Hepatocyte (in vitro differentiated cells): ENCODE measurements at regions not wholly inside any gene's neighbourhood (a gene's known extent, or its start where the extent isn't known, plus 50 kb on each side); places are given as distances from the start of the nearest gene placed in this dataset.

ENCODE experiments used
- DNase-seq: peaks from one replicate; pipeline ENCODE4 v3.0.0-alpha.2; 2016; ENCODE audit warnings: low spot score
- H2AFZ ChIP-seq: fragments of 200-600 bp; sonication (generic); 2 replicates; pipeline ENCODE4 v1.6.0; 2016; ENCODE audit warnings: antibody characterized with exemption, mild to moderate bottlenecking
- H3K27ac ChIP-seq: fragments of 200-600 bp; sonication (generic); 2 replicates; pipeline ENCODE4 v1.5.1; 2016; ENCODE audit warnings: mild to moderate bottlenecking
- H3K27me3 ChIP-seq: fragments of 200-600 bp; sonication (generic); 2 replicates; pipeline ENCODE4 v1.6.1; 2016
- H3K36me3 ChIP-seq: fragments of 200-600 bp; sonication (generic); replicated peaks from 2 replicates; pipeline ENCODE4 v1.5.1; 2016; ENCODE audit warnings: low read depth; ENCODE audit not compliant: insufficient read depth
- H3K4me1 ChIP-seq: fragments of 200-600 bp; sonication (generic); 2 replicates; pipeline ENCODE4 v1.5.1; 2016; ENCODE audit warnings: mild to moderate bottlenecking, moderate library complexity; ENCODE audit not compliant: insufficient read depth
- H3K4me2 ChIP-seq: fragments of 200-600 bp; sonication (generic); 2 replicates; pipeline ENCODE4 v1.6.0; 2016
- H3K4me3 ChIP-seq: fragments of 200-600 bp; sonication (generic); 2 replicates; pipeline ENCODE4 v1.5.1; 2016; ENCODE audit warnings: mild to moderate bottlenecking
- H3K79me2 ChIP-seq: fragments of 200-600 bp; sonication (generic); 2 replicates; pipeline ENCODE4 v1.6.0; 2017; ENCODE audit warnings: mild to moderate bottlenecking
- H3K9me2 ChIP-seq: fragments of 200-600 bp; sonication (generic); replicated peaks from 2 replicates; pipeline ENCODE4 v1.6.0; 2017; ENCODE audit warnings: mild to moderate bottlenecking; ENCODE audit not compliant: insufficient read depth
- H3K9me3 ChIP-seq: fragments of 200-600 bp; sonication (generic); 2 replicates; pipeline ENCODE4 v1.5.1; 2016; ENCODE audit warnings: low read depth, mild to moderate bottlenecking
- H4K20me1 ChIP-seq: fragments of 200-600 bp; sonication (generic); 2 replicates; pipeline ENCODE4 v1.6.0; 2016; ENCODE audit warnings: mild to moderate bottlenecking; ENCODE audit not compliant: insufficient read depth, poor library complexity, severe bottlenecking
- CTCF ChIP-seq: fragments of 200-600 bp; sonication (generic); IDR thresholded peaks from 2 replicates; pipeline ENCODE4 v1.5.1; 2016; ENCODE audit warnings: antibody characterized with exemption, mild to moderate bottlenecking; ENCODE audit not compliant: poor library complexity
- EZH2 ChIP-seq: fragments of 200-600 bp; sonication (generic); IDR thresholded peaks from 2 replicates; pipeline ENCODE4 v1.6.1; 2016; ENCODE audit warnings: antibody characterized with exemption, mild to moderate bottlenecking, borderline replicate concordance
- EZH2phosphoT487 ChIP-seq: fragments of 200-600 bp; sonication (generic); IDR thresholded peaks from one replicate; pipeline ENCODE4 v1.6.1; 2018; ENCODE audit warnings: antibody characterized with exemption, mild to moderate bottlenecking, low read depth, moderate library complexity; ENCODE audit not compliant: unreplicated experiment, severe bottlenecking
- WGBS: methylation state at CpG from one replicate; pipeline ENCODE4 v1.1.6; 2016; ENCODE audit warnings: low lambda C conversion rate; ENCODE audit errors: missing lambda C conversion rate; 5-methylcytosine and 5-hydroxymethylcytosine counted together

GRCh38 chr7:19988860-19989259, 215.4 kb upstream of the TMEM196 start:
- Histone ChIP-seq H4K20me1 (no peaks in the 10 kb centered on the region), H3K9me2 (no peaks in the 10 kb centered on the region), H3K79me2 (no peaks in the 10 kb centered on the region), H3K27me3 (no peaks in the 10 kb centered on the region), H2AFZ (no peak overlapping the region), H3K4me3 (no peak overlapping the region), H3K4me2 (no peak overlapping the region), H3K4me1 (no peaks in the 10 kb centered on the region), H3K9me3 (no peaks in the 10 kb centered on the region), H3K27ac (no peak overlapping the region), H3K36me3 (no peaks in the 10 kb centered on the region)
- no peak for TF ChIP-seq EZH2
- 78% methylated on average over 2 of the region's 2 CpGs for WGBS
- DNase-seq = no peak

- Histone ChIP-seq H3K4me1 (no peaks in the 10 kb centered on the region), H3K9me3 (no peaks in the 10 kb centered on the region), H3K79me2 (no peaks in the 10 kb centered on the region), H3K4me2 (no peak overlapping the region), H4K20me1 (no peaks in the 10 kb centered on the region), H3K9me2 (no peaks in the 10 kb centered on the region), H3K36me3 (no peaks in the 10 kb centered on the region), H3K27ac (no peak overlapping the region), H3K27me3 (no peaks in the 10 kb centered on the region), H2AFZ (no peak overlapping the region), H3K4me3 (no peak overlapping the region)
- DNase-seq = peak; percentile 14
- TF ChIP-seq CTCF = no peak
- no peak for TF ChIP-seq EZH2
- TF ChIP-seq EZH2phosphoT487 = no peak
- 96% methylated on average over 3 of the region's 3 CpGs for WGBS
Observed at GRCh38 chr7:19984231-19984632, 210.8 kb upstream of the TMEM196 start.

GRCh38 chr7:19982841-19983835, 209.7 kb upstream of the TMEM196 start:
- H3K9me2 ChIP-seq = no peaks in the 10 kb centered on the region
- 60% methylated on average over 6 of the region's 6 CpGs for WGBS

More at GRCh38 chr7:19982841-19983835, 209.7 kb upstream of the TMEM196 start:
- H4K20me1 ChIP-seq = no peaks in the 10 kb centered on the region
- no peak for TF ChIP-seq EZH2phosphoT487
- peak; percentile 48 for TF ChIP-seq CTCF
- no peak for TF ChIP-seq EZH2
- H3K9me3 ChIP-seq = no peaks in the 10 kb centered on the region
- H3K27me3 ChIP-seq = no peaks in the 10 kb centered on the region
- no peaks in the 10 kb centered on the region for H3K4me1 ChIP-seq
- no peak overlapping the region for H3K4me3 ChIP-seq
- DNase-seq = peak; percentile 59
- peak overlapping the region; percentile 7 for H3K27ac ChIP-seq
- H3K36me3 ChIP-seq = no peaks in the 10 kb centered on the region
- no peak overlapping the region for H2AFZ ChIP-seq
- no peak overlapping the region for H3K4me2 ChIP-seq
- H3K79me2 ChIP-seq = no peaks in the 10 kb centered on the region
